SK-N-SH (cell line): ENCODE measurements at regions not wholly inside any gene's neighbourhood (a gene's known extent, or its start where the extent isn't known, plus 50 kb on each side); places are given as distances from the start of the nearest gene placed in this dataset.

ENCODE experiments used
- CTCF ChIA-PET: fragments of 300-600, 350-600 bp; formaldehyde crosslinking; extraction: SDS; loops from one replicate; lab custom pipeline; 2021; lab: Yijun Ruan, JAX
- POLR2A ChIA-PET: fragments of 350-600 bp; sonication (Branson Sonifier 250); formaldehyde crosslinking; extraction: SDS; loops from one replicate; lab custom pipeline; 2020; ENCODE audit warnings: antibody characterized with exemption, inconsistent platforms; lab: Yijun Ruan, JAX
- DNase-seq: peaks from one replicate; pipeline ENCODE4 v3.0.0; 2012
- H2AFZ ChIP-seq: fragments of 200-600 bp; sonication (generic); 2 replicates; pipeline ENCODE4 v1.8.1; 2016; ENCODE audit warnings: antibody characterized with exemption, mild to moderate bottlenecking, low read depth
- H3F3A ChIP-seq: fragments of 200-600 bp; sonication (generic); replicated peaks from 2 replicates; pipeline ENCODE3; 2016; ENCODE audit warnings: antibody characterized with exemption, mild to moderate bottlenecking; ENCODE audit not compliant: insufficient read depth
- H3K27ac ChIP-seq, 2 experiments: fragments of 200-500 bp in 1 of 2; fragments of 200-600 bp in 1 of 2; sonication (Bioruptor generic) in 1 of 2; sonication (generic), shearing (Covaris generic) in 1 of 2; 2 replicates each; pipeline versions ENCODE4 v1.5.1 to v1.6.1; 2014 to 2016; ENCODE audit warnings: low read depth in 2 of 2, inconsistent platforms in 1 of 2, low read length in 1 of 2, mild to moderate bottlenecking in 1 of 2, mixed read lengths in 1 of 2
- H3K27me3 ChIP-seq: fragments of 200-600 bp; sonication (generic), shearing (Covaris generic); 2 replicates; pipeline ENCODE4 v1.6.1; 2016; ENCODE audit warnings: mixed run types; ENCODE audit not compliant: insufficient read depth
- H3K36me3 ChIP-seq, 2 experiments: fragments of 200-500 bp in 1 of 2; fragments of 200-600 bp in 1 of 2; sonication (Bioruptor generic) in 1 of 2; sonication (generic) in 1 of 2; replicated peaks in 1 of 2; 2 replicates each; pipeline versions ENCODE3 to v1.5.1; 2014 to 2016; ENCODE audit warnings: low read length in 1 of 2, mild to moderate bottlenecking in 1 of 2; ENCODE audit not compliant: insufficient read depth in 2 of 2, control insufficient read depth in 1 of 2
- H3K4me1 ChIP-seq, 2 experiments: fragments of 200-500 bp in 1 of 2; fragments of 200-600 bp in 1 of 2; sonication (Bioruptor generic) in 1 of 2; sonication (generic), shearing (Covaris generic) in 1 of 2; 2 replicates each; pipeline versions ENCODE4 v1.5.1 to v1.6.1; 2014 to 2016; ENCODE audit warnings: low read depth in 1 of 2, low read length in 1 of 2, mixed run types in 1 of 2; ENCODE audit not compliant: insufficient read depth in 2 of 2, control insufficient read depth in 1 of 2
- H3K4me2 ChIP-seq: fragments of 200-600 bp; sonication (generic), shearing (Covaris generic); 2 replicates; pipeline ENCODE4 v1.6.1; 2017; ENCODE audit warnings: mixed run types
- H3K4me3 ChIP-seq, 2 experiments: fragments of 200-500 bp in 1 of 2; fragments of 200-600 bp in 1 of 2; sonication (Bioruptor generic) in 1 of 2; sonication (generic), shearing (Covaris generic) in 1 of 2; 2 replicates each; pipeline versions ENCODE4 v1.5.1 to v1.8.1; 2014 to 2016; ENCODE audit warnings: low read depth in 2 of 2, inconsistent platforms in 1 of 2, low read length in 1 of 2, mild to moderate bottlenecking in 1 of 2, mixed read lengths in 1 of 2, moderate library complexity in 1 of 2
- H3K79me2 ChIP-seq: fragments of 200-600 bp; sonication (generic); 2 replicates; pipeline ENCODE4 v1.8.1; 2017; ENCODE audit warnings: mild to moderate bottlenecking; ENCODE audit not compliant: insufficient read depth
- H3K9ac ChIP-seq: fragments of 200-600 bp; sonication (generic); 2 replicates; pipeline ENCODE4 v1.6.1; 2017; ENCODE audit warnings: mixed run types
- H3K9me2 ChIP-seq: fragments of 200-600 bp; sonication (generic); 2 replicates; pipeline ENCODE4 v1.6.1; 2017; ENCODE audit warnings: mixed run types
- H3K9me3 ChIP-seq: fragments of 200-600 bp; sonication (generic); 2 replicates; pipeline ENCODE4 v1.6.1; 2017; ENCODE audit warnings: mixed run types, mild to moderate bottlenecking, moderate library complexity
- H4K20me1 ChIP-seq: fragments of 200-600 bp; sonication (generic); 2 replicates; pipeline ENCODE4 v1.6.1; 2017; ENCODE audit warnings: mild to moderate bottlenecking, mixed run types; ENCODE audit not compliant: insufficient read depth
- CHD2 ChIP-seq: fragments of 150-350 bp; IDR thresholded peaks from 2 replicates; pipeline ENCODE4 v1.6.1; 2018; ENCODE audit warnings: low read length; ENCODE audit not compliant: partially characterized antibody
- FOXM1 ChIP-seq: IDR thresholded peaks from 2 replicates; pipeline ENCODE4 v1.4.0; 2012; ENCODE audit warnings: low read depth, mild to moderate bottlenecking
- GABPA ChIP-seq: IDR thresholded peaks from 2 replicates; pipeline ENCODE4 v1.4.0; 2012; ENCODE audit warnings: low read depth, mild to moderate bottlenecking
- JUND ChIP-seq: IDR thresholded peaks from 2 replicates; pipeline ENCODE4 v1.4.0; 2012
- NRF1 ChIP-seq: IDR thresholded peaks from 2 replicates; pipeline ENCODE4 v1.6.1; 2012; ENCODE audit warnings: low read depth, mild to moderate bottlenecking, low read length
- RXRA ChIP-seq: IDR thresholded peaks from 2 replicates; pipeline ENCODE4 v1.4.0; 2012; ENCODE audit warnings: low read depth, mild to moderate bottlenecking, borderline replicate concordance
- YY1 ChIP-seq: IDR thresholded peaks from 2 replicates; pipeline ENCODE4 v1.4.0; 2012; ENCODE audit warnings: low read depth, mild to moderate bottlenecking
- WGBS: methylation state at CpG from one replicate; pipeline ENCODE4 v1.1.6; 2017; ENCODE audit warnings: low lambda C conversion rate; 5-methylcytosine and 5-hydroxymethylcytosine counted together
- TF ChIP-seq, protein P1 (sequence below): IDR thresholded peaks from 2 replicates; pipeline ENCODE4 v1.6.1; 2012; ENCODE audit warnings: mild to moderate bottlenecking, low read depth, low read length, moderate library complexity
- TF ChIP-seq, protein P2 (sequence below): IDR thresholded peaks from 2 replicates; pipeline ENCODE4 v1.4.0; 2012; ENCODE audit warnings: low read depth, borderline replicate concordance
- TF ChIP-seq, protein P3 (sequence below): IDR thresholded peaks from 2 replicates; pipeline ENCODE4 v1.4.0; 2012; ENCODE audit warnings: low read depth
- TF ChIP-seq, protein P4 (sequence below): IDR thresholded peaks from 2 replicates; pipeline ENCODE4 v1.4.0; 2012; ENCODE audit warnings: low read depth, borderline replicate concordance
- TF ChIP-seq, protein P5 (sequence below): fragments of 200-600 bp; sonication (generic); IDR thresholded peaks from 2 replicates; pipeline ENCODE4 v1.6.1; 2017; ENCODE audit warnings: antibody characterized with exemption, mild to moderate bottlenecking, moderate library complexity

- POLR2A ChIA-PET: no interaction called here
- Histone ChIP-seq H3K36me3 (no peaks in the 10 kb centered on the region), H3K9ac (no peak overlapping the region), H3K9me2 (no peaks in the 10 kb centered on the region), H3K4me3 (no peak overlapping the region), H2AFZ (no peak overlapping the region), H3K4me1 (no peaks in the 10 kb centered on the region), H3K27ac (no peak overlapping the region), H3K9me3 (no peaks in the 10 kb centered on the region), H3K27me3 (peaks cover 11% of the 10 kb centered on the region; the same call in 1 of the 2 replicates), H3K79me2 (no peaks in the 10 kb centered on the region), H4K20me1 (no peaks in the 10 kb centered on the region), H3K4me2 (no peak overlapping the region), H3F3A (no peaks in the 10 kb centered on the region)
- TF ChIP-seq, protein P1, sequence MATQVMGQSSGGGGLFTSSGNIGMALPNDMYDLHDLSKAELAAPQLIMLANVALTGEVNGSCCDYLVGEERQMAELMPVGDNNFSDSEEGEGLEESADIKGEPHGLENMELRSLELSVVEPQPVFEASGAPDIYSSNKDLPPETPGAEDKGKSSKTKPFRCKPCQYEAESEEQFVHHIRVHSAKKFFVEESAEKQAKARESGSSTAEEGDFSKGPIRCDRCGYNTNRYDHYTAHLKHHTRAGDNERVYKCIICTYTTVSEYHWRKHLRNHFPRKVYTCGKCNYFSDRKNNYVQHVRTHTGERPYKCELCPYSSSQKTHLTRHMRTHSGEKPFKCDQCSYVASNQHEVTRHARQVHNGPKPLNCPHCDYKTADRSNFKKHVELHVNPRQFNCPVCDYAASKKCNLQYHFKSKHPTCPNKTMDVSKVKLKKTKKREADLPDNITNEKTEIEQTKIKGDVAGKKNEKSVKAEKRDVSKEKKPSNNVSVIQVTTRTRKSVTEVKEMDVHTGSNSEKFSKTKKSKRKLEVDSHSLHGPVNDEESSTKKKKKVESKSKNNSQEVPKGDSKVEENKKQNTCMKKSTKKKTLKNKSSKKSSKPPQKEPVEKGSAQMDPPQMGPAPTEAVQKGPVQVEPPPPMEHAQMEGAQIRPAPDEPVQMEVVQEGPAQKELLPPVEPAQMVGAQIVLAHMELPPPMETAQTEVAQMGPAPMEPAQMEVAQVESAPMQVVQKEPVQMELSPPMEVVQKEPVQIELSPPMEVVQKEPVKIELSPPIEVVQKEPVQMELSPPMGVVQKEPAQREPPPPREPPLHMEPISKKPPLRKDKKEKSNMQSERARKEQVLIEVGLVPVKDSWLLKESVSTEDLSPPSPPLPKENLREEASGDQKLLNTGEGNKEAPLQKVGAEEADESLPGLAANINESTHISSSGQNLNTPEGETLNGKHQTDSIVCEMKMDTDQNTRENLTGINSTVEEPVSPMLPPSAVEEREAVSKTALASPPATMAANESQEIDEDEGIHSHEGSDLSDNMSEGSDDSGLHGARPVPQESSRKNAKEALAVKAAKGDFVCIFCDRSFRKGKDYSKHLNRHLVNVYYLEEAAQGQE: no peak
- TF ChIP-seq RXRA: no peak
- TF ChIP-seq, protein P2, sequence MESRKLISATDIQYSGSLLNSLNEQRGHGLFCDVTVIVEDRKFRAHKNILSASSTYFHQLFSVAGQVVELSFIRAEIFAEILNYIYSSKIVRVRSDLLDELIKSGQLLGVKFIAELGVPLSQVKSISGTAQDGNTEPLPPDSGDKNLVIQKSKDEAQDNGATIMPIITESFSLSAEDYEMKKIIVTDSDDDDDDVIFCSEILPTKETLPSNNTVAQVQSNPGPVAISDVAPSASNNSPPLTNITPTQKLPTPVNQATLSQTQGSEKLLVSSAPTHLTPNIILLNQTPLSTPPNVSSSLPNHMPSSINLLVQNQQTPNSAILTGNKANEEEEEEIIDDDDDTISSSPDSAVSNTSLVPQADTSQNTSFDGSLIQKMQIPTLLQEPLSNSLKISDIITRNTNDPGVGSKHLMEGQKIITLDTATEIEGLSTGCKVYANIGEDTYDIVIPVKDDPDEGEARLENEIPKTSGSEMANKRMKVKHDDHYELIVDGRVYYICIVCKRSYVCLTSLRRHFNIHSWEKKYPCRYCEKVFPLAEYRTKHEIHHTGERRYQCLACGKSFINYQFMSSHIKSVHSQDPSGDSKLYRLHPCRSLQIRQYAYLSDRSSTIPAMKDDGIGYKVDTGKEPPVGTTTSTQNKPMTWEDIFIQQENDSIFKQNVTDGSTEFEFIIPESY: no peak
- TF ChIP-seq CHD2: no peak
- TF ChIP-seq GABPA: no peak
- CTCF ChIA-PET: interaction anchor here (0.6 to 3.3 kb wide), 2 partner anchors 127 to 1179 kb away, joined by 4 to 11 read pairs; no protein-coding TSS in a partner anchor
- WGBS: 0% methylated on average over 1 of the region's 1 CpG
- no peak for DNase-seq
Measured at GRCh38 chr6:159380114-159380513, 210.9 kb downstream of the FNDC1 start.

- no peak overlapping the region for H3K9ac ChIP-seq
- no peaks in the 10 kb centered on the region for H3K4me1 ChIP-seq
- H3K27ac ChIP-seq: no peak overlapping the region
- H3K36me3 ChIP-seq: no peaks in the 10 kb centered on the region
- H3K79me2 ChIP-seq: no peaks in the 10 kb centered on the region
- POLR2A ChIA-PET: no interaction called here
- no peaks in the 10 kb centered on the region for H3K9me3 ChIP-seq
- 1% methylated on average over 10 of the region's 10 CpGs for WGBS
- H3K4me3 ChIP-seq: no peak overlapping the region
- H3F3A ChIP-seq: no peaks in the 10 kb centered on the region
- H2AFZ ChIP-seq: no peak overlapping the region
- CTCF ChIA-PET: interaction anchor here (3.3 kb wide), 1 partner anchor 126 kb away, joined by 11 read pairs; no protein-coding TSS in a partner anchor
- DNase-seq: no peak
- H3K4me2 ChIP-seq: no peak overlapping the region
- H4K20me1 ChIP-seq: no peaks in the 10 kb centered on the region
- H3K9me2 ChIP-seq: no peaks in the 10 kb centered on the region
- H3K27me3 ChIP-seq: peaks cover 19% of the 10 kb centered on the region
- TF ChIP-seq YY1 (no peak), NRF1 (no peak), GABPA (no peak), FOXM1 (no peak), JUND (no peak)
- TF ChIP-seq, protein P3, sequence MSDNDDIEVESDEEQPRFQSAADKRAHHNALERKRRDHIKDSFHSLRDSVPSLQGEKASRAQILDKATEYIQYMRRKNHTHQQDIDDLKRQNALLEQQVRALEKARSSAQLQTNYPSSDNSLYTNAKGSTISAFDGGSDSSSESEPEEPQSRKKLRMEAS: no peak
- TF ChIP-seq, protein P4, sequence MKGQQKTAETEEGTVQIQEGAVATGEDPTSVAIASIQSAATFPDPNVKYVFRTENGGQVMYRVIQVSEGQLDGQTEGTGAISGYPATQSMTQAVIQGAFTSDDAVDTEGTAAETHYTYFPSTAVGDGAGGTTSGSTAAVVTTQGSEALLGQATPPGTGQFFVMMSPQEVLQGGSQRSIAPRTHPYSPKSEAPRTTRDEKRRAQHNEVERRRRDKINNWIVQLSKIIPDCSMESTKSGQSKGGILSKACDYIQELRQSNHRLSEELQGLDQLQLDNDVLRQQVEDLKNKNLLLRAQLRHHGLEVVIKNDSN: no peak
- TF ChIP-seq, protein P5, sequence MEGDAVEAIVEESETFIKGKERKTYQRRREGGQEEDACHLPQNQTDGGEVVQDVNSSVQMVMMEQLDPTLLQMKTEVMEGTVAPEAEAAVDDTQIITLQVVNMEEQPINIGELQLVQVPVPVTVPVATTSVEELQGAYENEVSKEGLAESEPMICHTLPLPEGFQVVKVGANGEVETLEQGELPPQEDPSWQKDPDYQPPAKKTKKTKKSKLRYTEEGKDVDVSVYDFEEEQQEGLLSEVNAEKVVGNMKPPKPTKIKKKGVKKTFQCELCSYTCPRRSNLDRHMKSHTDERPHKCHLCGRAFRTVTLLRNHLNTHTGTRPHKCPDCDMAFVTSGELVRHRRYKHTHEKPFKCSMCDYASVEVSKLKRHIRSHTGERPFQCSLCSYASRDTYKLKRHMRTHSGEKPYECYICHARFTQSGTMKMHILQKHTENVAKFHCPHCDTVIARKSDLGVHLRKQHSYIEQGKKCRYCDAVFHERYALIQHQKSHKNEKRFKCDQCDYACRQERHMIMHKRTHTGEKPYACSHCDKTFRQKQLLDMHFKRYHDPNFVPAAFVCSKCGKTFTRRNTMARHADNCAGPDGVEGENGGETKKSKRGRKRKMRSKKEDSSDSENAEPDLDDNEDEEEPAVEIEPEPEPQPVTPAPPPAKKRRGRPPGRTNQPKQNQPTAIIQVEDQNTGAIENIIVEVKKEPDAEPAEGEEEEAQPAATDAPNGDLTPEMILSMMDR: no peak
Measured at GRCh38 chr6:159378411-159379328, 209.5 kb downstream of the FNDC1 start.
